Stimulated activated CD8-positive, alpha-beta memory T cell treated with anti-CD3 and anti-CD28 coated beads, Interleukin-4, amount 100 ng/mL, for 4 hours (primary cell): ENCODE measurements at regions not wholly inside any gene's neighbourhood (a gene's known extent, or its start where the extent isn't known, plus 50 kb on each side); places are given as distances from the start of the nearest gene placed in this dataset.

Experiments
- DNase-seq, 2 donors: peaks; one replicate each; pipeline ENCODE4 v3.0.0-alpha.2; 2020; ENCODE audit warnings: low read depth in 2 of 2, low spot score in 1 of 2

GRCh38 chr7:148950806-148951205, 66.7 kb upstream of the EZH2 start:
- no peak for DNase-seq

- no peak for DNase-seq
Observed at GRCh38 chr7:148944935-148945934, 61.1 kb upstream of the EZH2 start.

- peak; percentile 16 to 20 for DNase-seq
Observed at GRCh38 chr7:148941598-148942275, 57.6 kb upstream of the EZH2 start.

DNA sequence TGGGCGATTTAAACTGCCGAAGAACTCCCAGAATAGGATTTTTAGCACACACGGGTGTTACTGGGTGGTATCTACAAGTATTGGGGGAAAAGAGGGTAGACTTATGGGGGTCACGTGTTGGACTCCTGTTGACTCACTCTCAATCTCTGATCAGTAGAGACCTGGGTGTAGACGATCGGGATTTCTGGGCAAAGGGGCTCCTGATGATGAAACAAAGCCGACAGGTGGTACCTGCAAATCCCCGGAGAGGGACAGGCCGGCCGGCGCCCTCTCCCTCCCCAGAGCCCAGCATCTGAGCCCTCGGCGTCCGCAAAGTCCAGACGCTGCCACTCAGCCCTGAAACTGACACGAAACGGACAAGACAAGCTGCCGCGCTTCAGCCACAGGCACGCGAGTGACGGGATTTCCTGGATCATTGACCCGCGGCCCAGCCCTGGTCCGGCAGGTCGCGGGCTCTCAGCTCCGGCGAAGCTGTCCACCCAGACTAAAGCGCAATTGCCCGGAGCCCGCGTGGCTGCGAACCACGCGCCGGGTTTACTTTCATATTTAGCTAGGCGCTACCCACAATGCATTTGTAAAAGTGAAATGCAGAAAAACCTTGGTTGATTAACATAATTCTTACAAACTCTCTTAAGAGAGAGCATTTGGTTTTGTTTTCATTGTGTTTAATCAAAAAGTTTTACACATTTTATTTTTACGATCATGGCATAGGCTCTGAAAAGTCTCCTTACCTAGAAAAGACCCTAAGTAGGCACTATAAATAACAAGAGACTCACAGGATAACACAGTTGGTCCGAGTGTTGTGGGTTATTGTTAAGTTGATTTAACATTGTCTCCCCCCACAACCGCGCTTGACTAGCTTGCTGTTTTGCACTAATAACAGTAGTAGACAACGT, 56.9 kb upstream of the EZH2 start:
- peak; percentile 35 to 47 for DNase-seq

GRCh38 chr7:148939128-148939755, 55.2 kb upstream of the EZH2 start:
- DNase-seq, result no peak

DNA sequence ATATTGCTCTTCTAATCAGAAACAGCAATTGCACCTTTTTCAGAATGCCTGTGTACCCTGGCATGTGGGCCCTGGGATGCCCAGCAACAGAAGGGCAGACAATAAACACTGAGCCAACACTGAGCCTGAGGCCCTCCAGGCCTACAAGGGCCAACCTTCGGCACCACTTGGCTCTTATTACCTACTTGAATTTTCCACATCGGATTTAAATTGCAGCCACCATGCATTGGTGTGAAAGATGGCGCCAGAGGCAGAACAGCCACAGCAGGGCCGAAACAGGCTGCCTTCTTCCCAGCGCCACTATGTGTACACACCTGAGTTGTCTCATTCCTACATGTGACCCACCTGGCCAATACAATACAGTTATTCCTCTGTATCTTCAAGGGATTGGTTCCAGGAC, 51.4 kb upstream of the EZH2 start:
- DNase-seq, result no peak
